GM18519 (cell line): ENCODE measurements at regions not wholly inside any gene's neighbourhood (a gene's known extent, or its start where the extent isn't known, plus 50 kb on each side); places are given as distances from the start of the nearest gene placed in this dataset.
"Not testable (repeated sequence)": the region's sequence is repeated elsewhere in the genome, so short reads cannot be mapped to it uniquely, and the experiment has no call there.

Experiments
- ATAC-seq: cut with Tn5 transposase; IDR thresholded peaks from one replicate; pipeline ENCODE4 v1.9.1; 2021; ENCODE audit warnings: mild to moderate bottlenecking, moderate library complexity; ENCODE audit not compliant: unreplicated experiment, low FRiP score

DNA sequence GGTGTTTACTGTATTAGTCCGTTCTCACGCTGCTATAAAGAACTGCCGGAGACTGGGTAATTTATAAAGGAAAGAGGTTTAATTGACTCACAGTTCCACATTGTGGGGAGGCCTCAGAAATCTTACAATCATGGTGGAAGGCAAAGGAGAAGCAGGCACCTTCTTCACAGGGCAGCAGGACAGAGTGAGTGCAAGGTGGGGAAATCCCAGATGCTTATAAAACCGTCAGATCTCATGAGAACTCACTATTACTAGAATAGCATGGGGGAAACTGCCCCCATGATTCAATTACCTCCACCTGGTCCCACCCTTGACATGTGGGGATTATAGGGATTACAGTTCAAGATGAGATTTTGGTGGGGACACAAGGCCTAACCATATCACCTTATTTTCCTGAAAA lies 60.1 kb upstream of the IFNGR1 start:
- ATAC-seq: not testable (repeated sequence)

DNA sequence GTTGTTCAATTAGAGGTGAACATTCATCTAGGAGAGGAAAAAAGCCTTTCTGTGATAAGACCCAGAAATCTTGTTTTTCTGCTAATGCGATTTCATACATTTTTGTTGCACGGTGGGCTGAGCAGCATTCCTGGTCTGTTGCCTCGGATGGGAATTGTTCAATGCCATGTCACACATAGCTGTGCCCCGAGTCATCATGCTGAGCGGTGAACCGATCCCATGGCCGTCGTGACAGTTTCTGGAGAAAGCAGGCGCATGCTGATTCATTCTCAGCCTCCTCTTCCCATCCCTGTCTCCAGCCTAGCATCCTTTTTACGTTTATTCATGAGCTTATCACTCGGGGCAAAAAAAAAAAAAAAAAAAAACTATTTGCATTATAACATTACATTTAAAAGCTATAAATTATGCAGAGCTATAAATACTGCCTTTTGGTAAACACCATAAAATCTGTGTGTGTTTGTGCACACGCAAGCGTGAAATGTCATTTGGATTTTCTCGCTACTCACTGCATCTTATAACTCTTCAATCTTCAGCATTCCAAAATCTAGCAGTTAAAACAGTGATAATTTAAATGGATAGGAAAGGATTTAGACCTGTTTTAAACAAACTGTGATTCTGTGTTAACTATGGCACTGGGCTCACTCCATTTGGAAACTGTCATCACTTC lies 58.9 kb upstream of the IFNGR1 start:
- ATAC-seq: no peak

DNA sequence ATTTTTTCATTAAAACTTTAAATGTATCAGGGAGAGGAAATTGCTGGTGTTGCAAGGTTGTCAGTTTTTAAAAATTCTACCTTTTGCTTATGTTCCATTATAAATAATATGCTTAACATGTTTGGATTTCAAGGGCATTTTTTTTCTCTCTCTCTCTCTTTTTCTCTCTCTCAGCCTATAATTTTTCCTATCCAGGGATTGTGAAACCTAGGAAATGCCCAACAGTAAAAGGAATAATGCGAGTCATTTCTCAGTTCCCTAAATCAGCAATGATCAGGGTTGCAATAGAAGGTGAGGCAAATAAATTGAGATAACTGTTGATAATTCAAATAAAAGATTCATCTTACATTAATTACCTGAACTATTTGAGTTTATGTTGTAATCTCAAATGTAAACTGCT lies 53.2 kb upstream of the IFNGR1 start:
- no peak for ATAC-seq

DNA sequence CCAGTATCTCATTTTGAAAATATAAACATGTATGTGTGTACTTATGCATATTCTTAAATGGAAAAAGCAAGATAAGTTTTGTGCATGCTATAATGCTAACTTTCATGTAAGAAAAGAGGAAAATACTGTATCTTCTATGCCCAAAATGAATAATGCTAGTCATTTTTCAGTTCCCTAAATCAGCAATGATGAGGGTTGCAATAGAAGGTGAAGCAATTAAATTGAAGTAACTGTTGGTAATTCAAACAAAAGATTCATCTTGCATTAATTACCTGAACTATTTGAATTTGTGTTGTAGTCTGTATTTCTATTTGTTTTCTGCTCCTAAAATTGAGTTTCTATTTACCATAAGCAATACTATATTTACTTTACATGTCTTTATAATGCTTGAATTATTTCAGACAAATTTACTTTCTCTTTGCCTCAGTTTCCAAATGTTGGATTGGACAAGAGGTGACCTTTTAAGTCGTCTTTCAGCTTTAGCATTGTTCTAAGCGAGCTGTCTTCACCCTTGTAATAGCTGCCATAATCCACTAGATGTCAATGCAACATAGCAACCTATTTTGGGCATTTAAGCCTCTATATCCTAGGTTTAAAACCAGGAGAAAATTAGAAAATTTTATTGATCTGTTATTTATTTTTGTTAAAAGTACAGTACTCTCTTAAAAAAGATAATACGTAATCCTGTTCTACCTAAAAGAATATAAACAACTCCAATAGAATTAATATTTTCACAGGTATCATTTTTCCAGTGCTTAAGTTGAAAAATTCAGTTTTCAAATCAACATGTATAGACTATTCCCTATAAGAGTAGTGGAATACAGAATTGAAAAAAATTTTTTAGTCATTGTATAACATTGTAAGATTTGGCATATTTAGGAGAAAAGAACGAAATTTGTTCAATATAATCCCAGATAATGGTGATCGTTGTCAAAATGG lies 52.3 kb upstream of the IFNGR1 start:
- no peak for ATAC-seq

DNA sequence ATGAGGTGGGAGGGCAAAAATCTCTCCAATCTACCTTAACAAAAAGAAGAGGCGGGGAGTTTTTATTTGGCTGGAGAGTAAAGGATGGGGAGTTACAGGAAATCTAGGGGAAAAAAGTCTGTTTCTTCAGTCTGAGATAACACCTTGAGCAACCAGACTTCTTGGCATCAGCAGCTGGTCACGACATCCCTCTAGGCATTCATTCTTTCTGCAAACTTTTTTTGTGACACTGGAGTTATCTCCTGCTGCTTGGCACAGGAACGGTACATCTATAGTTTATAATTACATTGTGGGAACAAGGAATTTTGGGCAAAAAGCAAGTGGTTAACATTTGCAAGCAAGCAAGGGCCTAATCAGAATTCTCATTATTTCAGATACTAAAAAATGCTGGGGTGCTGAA lies 50.6 kb upstream of the IFNGR1 start:
- ATAC-seq: no peak

DNA sequence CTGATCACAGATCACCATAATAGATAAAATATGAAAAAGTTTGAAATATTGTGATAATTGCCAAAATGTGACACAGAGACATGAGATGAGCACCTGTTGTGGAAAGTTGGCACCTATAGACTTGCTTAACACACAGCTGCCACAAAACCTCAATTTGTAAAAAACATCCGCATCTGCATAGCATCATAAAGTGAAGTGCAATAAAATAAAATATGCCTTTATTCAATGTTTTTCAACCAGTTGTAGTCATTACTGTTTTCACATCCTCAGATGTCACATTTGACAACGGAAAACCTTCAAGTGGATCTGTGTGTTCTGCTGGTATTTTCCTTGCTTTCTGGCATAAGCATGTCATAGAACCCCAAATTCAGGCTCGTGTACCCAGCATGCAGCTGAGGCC lies 50.2 kb upstream of the IFNGR1 start:
- ATAC-seq: no peak
